ENCODE measurements at regions not wholly inside any gene's neighbourhood (a gene's known extent, or its start where the extent isn't known, plus 50 kb on each side); places are given as distances from the start of the nearest gene placed in this dataset.
"Not testable (repeated sequence)": the region's sequence is repeated elsewhere in the genome, so short reads cannot be mapped to it uniquely, and the experiment has no call there.

GRCh38 chr7:7042286-7042893 is 140.0 kb upstream of the C1GALT1 start:
- not testable (repeated sequence) for TF ChIP-seq CTCF (conservative IDR thresholded peaks at IDR 0.05; ENCODE audit: low read depth, low read length); EZH2 (IDR thresholded peaks at IDR 0.05; ENCODE audit: borderline replicate concordance, low read depth, low read length, poor library complexity, severe bottlenecking)
